ENCODE measurements at regions not wholly inside any gene's neighbourhood (a gene's known extent, or its start where the extent isn't known, plus 50 kb on each side); places are given as distances from the start of the nearest gene placed in this dataset.

DNA sequence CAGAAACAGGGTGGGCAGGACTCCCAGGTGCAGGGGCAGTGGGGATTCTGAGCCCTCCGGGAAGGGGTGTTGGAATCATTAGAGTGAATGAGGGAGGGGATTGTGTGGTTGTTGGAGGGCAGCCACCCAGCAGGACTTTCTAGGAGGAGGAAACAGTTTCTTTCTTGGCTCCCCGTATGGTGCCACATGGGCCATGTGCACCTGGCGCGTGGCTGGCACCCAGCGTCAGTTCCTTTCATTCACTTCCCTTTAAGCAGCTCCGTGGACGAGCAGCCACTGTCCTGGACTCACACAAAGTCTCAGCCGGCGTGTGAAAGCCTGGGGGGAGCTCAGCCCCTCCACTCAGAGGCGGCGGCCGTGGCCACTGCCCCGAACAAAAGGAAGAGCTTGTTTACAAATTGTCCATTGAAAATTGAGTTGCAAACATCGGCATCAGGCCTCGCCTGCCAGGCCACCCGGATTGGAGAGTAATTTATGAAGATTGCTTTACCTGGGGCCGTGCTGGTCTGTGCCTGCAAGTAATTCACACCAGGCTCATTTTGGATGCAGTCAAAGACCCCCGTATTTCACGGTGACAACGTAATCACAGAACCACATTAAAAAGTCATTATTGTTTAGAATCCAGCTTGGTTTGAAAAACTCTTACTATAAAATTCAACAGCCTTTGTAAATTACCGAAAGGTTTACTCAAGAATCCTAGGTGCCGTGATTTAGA is 101.7 kb upstream of the C14orf180 start:
- H3K4me2 ChIP-seq (replicated peaks; ENCODE audit: extremely low read depth, low read length, poor library complexity, severe bottlenecking), result no peak overlapping the region
- H4K20me1 ChIP-seq (ENCODE audit: insufficient read depth, low read length), result no peaks in the 10 kb centered on the region
- no peak for DNase-seq
- H3K27ac ChIP-seq (ENCODE audit: low read depth in 1 of 2, low read length in 2 of 2), result no peak overlapping the region
- no peaks in the 10 kb centered on the region for H3K27me3 ChIP-seq (ENCODE audit: control insufficient read depth in 2 of 2, insufficient read depth in 2 of 2, low read length in 2 of 2)
- TF ChIP-seq, protein P1, sequence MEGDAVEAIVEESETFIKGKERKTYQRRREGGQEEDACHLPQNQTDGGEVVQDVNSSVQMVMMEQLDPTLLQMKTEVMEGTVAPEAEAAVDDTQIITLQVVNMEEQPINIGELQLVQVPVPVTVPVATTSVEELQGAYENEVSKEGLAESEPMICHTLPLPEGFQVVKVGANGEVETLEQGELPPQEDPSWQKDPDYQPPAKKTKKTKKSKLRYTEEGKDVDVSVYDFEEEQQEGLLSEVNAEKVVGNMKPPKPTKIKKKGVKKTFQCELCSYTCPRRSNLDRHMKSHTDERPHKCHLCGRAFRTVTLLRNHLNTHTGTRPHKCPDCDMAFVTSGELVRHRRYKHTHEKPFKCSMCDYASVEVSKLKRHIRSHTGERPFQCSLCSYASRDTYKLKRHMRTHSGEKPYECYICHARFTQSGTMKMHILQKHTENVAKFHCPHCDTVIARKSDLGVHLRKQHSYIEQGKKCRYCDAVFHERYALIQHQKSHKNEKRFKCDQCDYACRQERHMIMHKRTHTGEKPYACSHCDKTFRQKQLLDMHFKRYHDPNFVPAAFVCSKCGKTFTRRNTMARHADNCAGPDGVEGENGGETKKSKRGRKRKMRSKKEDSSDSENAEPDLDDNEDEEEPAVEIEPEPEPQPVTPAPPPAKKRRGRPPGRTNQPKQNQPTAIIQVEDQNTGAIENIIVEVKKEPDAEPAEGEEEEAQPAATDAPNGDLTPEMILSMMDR (IDR thresholded peaks at IDR 0.05), result no peak
- H3K4me3 ChIP-seq (replicated peaks in 1 of 3; ENCODE audit: low read depth in 2 of 3, low read length in 3 of 3), result no peak overlapping the region
- no peak overlapping the region for H2AFZ ChIP-seq (ENCODE audit: insufficient read depth, low read depth, low read length, poor library complexity, severe bottlenecking)
- H3K4me3 Mint-ChIP-seq, result no peak overlapping the region
- H3K27ac Mint-ChIP-seq, result no peak overlapping the region
- peaks cover 2 to 8% (median 4%) of the 10 kb centered on the region in 3 donors for H3K27me3 Mint-ChIP-seq (ENCODE audit: low read depth in 3 of 3)
- no peaks in the 10 kb centered on the region for H3K36me3 ChIP-seq (replicated peaks in 1 of 2; ENCODE audit: control insufficient read depth in 1 of 2, insufficient read depth in 2 of 2, low read length in 2 of 2)
- H3K79me2 ChIP-seq (ENCODE audit: insufficient read depth, low read length), result no peaks in the 10 kb centered on the region
- H3K4me1 Mint-ChIP-seq, result no peaks in the 10 kb centered on the region
- H3K9me3 Mint-ChIP-seq, result peaks cover 11 to 28% (median 22%) of the 10 kb centered on the region in 7 donors
- WGBS (ENCODE audit: insufficient coverage), result 53% methylated on average over 14 of the region's 22 CpGs
- H3K36me3 Mint-ChIP-seq, result no peaks in the 10 kb centered on the region
- no peaks in the 10 kb centered on the region for H3K4me1 ChIP-seq (ENCODE audit: control insufficient read depth in 1 of 2, insufficient read depth in 2 of 2, low read length in 2 of 2)
- intact Hi-C loops (cut with micrococcal nuclease), result no loop called here
- H3K9me3 ChIP-seq (replicated peaks in 1 of 2; ENCODE audit: control insufficient read depth in 1 of 2, insufficient read depth in 1 of 2, low read length in 2 of 2), result peaks cover 25 to 29% of the 10 kb centered on the region in 2 donors
- H3K9ac ChIP-seq (ENCODE audit: insufficient read depth, low read length, poor library complexity, severe bottlenecking), result no peak overlapping the region

- no peak overlapping the region for H3K4me2 ChIP-seq (replicated peaks; ENCODE audit: extremely low read depth, low read length, poor library complexity, severe bottlenecking)
- H3K79me2 ChIP-seq (ENCODE audit: insufficient read depth, low read length), result no peaks in the 10 kb centered on the region
- TF ChIP-seq, protein P1 (IDR thresholded peaks at IDR 0.05), result no peak
- peaks cover 15 to 33% (median 28%) of the 10 kb centered on the region in 7 donors for H3K9me3 Mint-ChIP-seq
- 86% methylated on average over 7 of the region's 7 CpGs for WGBS (ENCODE audit: insufficient coverage)
- H3K27me3 ChIP-seq (ENCODE audit: control insufficient read depth in 2 of 2, insufficient read depth in 2 of 2, low read length in 2 of 2), result no peaks in the 10 kb centered on the region
- H3K27ac ChIP-seq (ENCODE audit: low read depth in 1 of 2, low read length in 2 of 2), result no peak overlapping the region
- no peaks in the 10 kb centered on the region for H3K36me3 ChIP-seq (replicated peaks in 1 of 2; ENCODE audit: control insufficient read depth in 1 of 2, insufficient read depth in 2 of 2, low read length in 2 of 2)
- peaks cover 2 to 8% (median 4%) of the 10 kb centered on the region in 3 donors for H3K27me3 Mint-ChIP-seq (ENCODE audit: low read depth in 3 of 3)
- H2AFZ ChIP-seq (ENCODE audit: insufficient read depth, low read depth, low read length, poor library complexity, severe bottlenecking), result no peak overlapping the region
- no peak overlapping the region for H3K9ac ChIP-seq (ENCODE audit: insufficient read depth, low read length, poor library complexity, severe bottlenecking)
- H3K9me3 ChIP-seq (replicated peaks in 1 of 2; ENCODE audit: control insufficient read depth in 1 of 2, insufficient read depth in 1 of 2, low read length in 2 of 2), result peaks cover 33 to 34% of the 10 kb centered on the region in 2 donors
- no peaks in the 10 kb centered on the region for H3K36me3 Mint-ChIP-seq
- H3K4me3 ChIP-seq (replicated peaks in 1 of 3; ENCODE audit: low read depth in 2 of 3, low read length in 3 of 3), result no peak overlapping the region
- H4K20me1 ChIP-seq (ENCODE audit: insufficient read depth, low read length), result no peaks in the 10 kb centered on the region
- no peak overlapping the region for H3K27ac Mint-ChIP-seq
- intact Hi-C loops (cut with micrococcal nuclease), result no loop called here
- DNase-seq, result no peak
- H3K4me1 ChIP-seq (ENCODE audit: control insufficient read depth in 1 of 2, insufficient read depth in 2 of 2, low read length in 2 of 2), result no peaks in the 10 kb centered on the region
- H3K4me3 Mint-ChIP-seq, result no peak overlapping the region
- H3K4me1 Mint-ChIP-seq, result no peaks in the 10 kb centered on the region
Measured at GRCh38 chr14:104478656-104479055, 100.9 kb upstream of the C14orf180 start.

Data from CD14-positive monocyte (primary cell).